ENCODE measurements at regions not wholly inside any gene's neighbourhood (a gene's known extent, or its start where the extent isn't known, plus 50 kb on each side); places are given as distances from the start of the nearest gene placed in this dataset.

DNA sequence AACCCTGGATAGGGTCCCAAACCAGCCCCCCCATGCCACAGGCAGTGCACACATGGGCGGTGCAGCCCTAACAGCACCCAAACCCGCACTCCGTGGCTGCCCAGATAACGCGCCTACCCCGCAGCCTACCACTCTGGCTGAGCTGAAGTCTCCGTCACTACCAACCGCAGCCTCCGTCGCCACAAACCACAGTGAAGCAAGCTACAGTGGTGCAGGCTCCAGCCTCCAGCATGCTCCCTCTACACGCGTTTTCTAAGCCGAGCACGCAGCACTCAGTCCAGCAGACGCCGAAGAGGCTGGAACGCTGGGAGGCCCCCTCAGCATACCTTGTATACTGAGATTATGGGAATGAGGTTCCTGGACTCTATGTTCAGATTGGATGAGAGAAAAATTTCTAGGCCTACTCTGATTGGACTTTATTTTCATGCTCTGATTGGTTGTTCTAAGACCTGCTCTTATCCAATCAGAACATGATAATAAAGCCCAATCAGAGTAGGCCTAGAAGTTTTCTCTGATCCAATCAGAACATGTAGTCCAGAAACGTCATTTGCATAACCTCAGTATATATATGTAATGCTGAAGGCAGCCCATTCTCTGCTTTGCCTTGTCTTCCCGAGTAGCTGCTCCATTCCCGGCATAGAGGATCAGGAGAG is 56.7 kb upstream of the C1QTNF9B start:
- intact Hi-C loops (cut with DNase I; ENCODE audit: low total_unique reads): no loop called here
- no peak overlapping the region for H3K4me3 ChIP-seq (ENCODE audit: low read depth, poor library complexity, severe bottlenecking)
- TF ChIP-seq, protein P1, sequence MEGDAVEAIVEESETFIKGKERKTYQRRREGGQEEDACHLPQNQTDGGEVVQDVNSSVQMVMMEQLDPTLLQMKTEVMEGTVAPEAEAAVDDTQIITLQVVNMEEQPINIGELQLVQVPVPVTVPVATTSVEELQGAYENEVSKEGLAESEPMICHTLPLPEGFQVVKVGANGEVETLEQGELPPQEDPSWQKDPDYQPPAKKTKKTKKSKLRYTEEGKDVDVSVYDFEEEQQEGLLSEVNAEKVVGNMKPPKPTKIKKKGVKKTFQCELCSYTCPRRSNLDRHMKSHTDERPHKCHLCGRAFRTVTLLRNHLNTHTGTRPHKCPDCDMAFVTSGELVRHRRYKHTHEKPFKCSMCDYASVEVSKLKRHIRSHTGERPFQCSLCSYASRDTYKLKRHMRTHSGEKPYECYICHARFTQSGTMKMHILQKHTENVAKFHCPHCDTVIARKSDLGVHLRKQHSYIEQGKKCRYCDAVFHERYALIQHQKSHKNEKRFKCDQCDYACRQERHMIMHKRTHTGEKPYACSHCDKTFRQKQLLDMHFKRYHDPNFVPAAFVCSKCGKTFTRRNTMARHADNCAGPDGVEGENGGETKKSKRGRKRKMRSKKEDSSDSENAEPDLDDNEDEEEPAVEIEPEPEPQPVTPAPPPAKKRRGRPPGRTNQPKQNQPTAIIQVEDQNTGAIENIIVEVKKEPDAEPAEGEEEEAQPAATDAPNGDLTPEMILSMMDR (IDR thresholded peaks at IDR 0.05): no peak
- TF ChIP-seq POLR2A (IDR thresholded peaks at IDR 0.05): no peak
- 92% methylated on average over 20 of the region's 20 CpGs for WGBS, 2 donors
- DNase-seq (ENCODE audit: low spot score in 2 of 2): no peak

DNA sequence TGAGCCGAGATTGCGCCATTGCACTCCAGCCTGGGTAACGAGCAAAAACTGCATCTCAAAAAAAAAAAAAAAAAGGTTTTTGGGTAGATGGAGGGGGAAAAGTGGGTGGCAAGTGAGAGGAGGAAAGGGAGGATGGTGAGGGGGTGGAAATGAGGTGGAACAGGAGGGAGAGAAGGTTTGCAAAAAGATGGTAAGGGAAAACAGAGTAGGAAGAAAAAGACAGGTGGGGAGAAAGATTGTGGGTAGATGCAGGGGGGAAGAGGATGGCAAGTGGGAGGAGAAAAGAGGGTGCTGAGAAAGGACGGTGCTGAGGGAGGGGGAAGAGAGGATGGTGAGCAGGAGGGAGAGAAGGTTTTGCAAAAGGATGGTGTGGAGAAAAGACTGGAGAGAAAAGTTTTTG is 57.8 kb upstream of the C1QTNF9B start:
- TF ChIP-seq, protein P1 (IDR thresholded peaks at IDR 0.05): no peak
- TF ChIP-seq POLR2A (IDR thresholded peaks at IDR 0.05): no peak
- intact Hi-C loops (cut with DNase I; ENCODE audit: low total_unique reads): no loop called here
- no peak for DNase-seq (ENCODE audit: low spot score in 2 of 2)
- WGBS, 2 donors: 90 to 93% methylated on average over 4 of the region's 4 CpGs
- H3K4me3 ChIP-seq (ENCODE audit: low read depth, poor library complexity, severe bottlenecking): no peak overlapping the region

DNA sequence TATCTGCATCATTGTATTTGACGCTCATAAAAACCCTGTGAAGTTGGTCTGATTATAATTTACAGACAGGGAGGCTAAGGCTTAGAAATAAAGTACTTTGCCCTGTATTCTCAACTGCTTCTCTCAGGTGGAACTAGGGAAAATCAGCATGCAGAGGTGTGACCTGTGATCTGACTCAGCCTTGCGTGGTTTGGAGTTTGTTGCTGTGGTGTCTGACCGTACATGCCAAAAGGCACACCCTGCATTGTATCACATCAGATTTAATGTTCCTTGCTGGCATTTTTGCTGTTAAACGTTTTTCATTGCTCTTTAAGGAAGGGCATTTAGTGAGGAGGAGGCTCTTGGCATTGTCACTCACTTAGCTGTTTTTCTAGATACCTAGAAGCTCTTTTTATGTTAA is 58.8 kb upstream of the C1QTNF9B start:
- TF ChIP-seq, protein P1 (IDR thresholded peaks at IDR 0.05): no peak
- no peak for TF ChIP-seq POLR2A (IDR thresholded peaks at IDR 0.05)
- intact Hi-C loops (cut with DNase I; ENCODE audit: low total_unique reads): no loop called here
- no peak overlapping the region for H3K4me3 ChIP-seq (ENCODE audit: low read depth, poor library complexity, severe bottlenecking)
- DNase-seq (ENCODE audit: low spot score in 2 of 2): no peak
- 26 to 32% methylated on average over 4 of the region's 4 CpGs for WGBS, 2 donors

DNA sequence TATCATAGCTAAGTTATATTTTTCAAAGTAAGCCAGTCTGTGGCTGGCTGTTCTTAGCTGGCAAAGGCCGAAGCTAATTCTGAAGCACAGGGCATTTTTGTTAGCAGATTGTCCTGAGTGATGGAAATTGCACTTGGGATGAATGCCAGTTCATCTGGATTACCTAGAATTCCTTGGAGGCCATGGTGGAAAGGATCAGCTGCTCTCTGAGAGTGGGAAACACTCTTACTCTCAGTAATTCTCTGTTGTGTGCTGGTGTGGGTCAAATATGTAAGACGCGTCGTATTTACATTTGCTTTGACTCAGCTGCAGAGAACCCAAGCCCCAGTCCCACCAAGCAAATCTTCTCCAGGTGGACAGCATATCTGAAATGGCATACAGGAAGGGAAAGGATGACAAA is 60.7 kb upstream of the C1QTNF9B start:
- no peak for DNase-seq (ENCODE audit: low spot score in 2 of 2)
- no peak for TF ChIP-seq POLR2A (IDR thresholded peaks at IDR 0.05)
- TF ChIP-seq, protein P1 (IDR thresholded peaks at IDR 0.05): no peak
- no peak overlapping the region for H3K4me3 ChIP-seq (ENCODE audit: low read depth, poor library complexity, severe bottlenecking)
- intact Hi-C loops (cut with DNase I; ENCODE audit: low total_unique reads): no loop called here
- 69 to 98% methylated on average over 4 of the region's 4 CpGs for WGBS, 2 donors

DNA sequence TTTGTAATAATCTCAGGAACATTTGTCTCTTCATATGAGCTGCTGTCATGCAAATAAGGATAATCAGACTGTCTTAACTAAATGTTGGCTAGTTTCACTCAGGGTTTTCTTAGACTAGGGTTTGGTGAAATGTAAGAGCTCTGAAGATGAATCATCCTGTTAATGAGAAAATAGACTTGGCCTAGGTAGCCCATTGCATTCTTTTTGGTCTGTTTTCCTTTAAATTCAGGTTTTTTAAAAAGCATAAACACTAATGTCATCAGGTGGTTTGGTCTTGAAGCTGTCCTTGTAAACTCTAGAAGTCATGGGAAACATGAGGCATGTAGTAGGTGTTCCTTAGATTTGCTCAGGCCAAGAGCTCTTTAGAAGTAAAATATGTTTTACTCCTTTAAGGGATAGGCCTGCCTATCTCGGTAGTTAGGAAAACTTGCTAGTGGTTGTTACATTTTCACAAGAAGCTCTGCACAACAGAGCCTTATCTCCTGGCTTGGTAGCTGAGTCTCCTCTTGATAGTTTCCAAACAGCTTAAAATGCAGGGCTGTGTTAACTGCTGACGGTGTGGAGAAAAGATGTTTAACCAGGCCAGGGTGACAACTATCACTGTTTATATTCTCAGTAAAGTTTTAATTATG is 62.0 kb upstream of the C1QTNF9B start:
- intact Hi-C loops (cut with DNase I; ENCODE audit: low total_unique reads): no loop called here
- WGBS, 2 donors: 60 to 63% methylated on average over 2 of the region's 2 CpGs
- DNase-seq (ENCODE audit: low spot score in 2 of 2): no peak
- H3K4me3 ChIP-seq (ENCODE audit: low read depth, poor library complexity, severe bottlenecking): no peak overlapping the region
- TF ChIP-seq POLR2A (IDR thresholded peaks at IDR 0.05): no peak
- TF ChIP-seq, protein P1 (IDR thresholded peaks at IDR 0.05): no peak
